HG03565 (cell line): ENCODE measurements at regions not wholly inside any gene's neighbourhood (a gene's known extent, or its start where the extent isn't known, plus 50 kb on each side); places are given as distances from the start of the nearest gene placed in this dataset.
"Not testable (repeated sequence)": the region's sequence is repeated elsewhere in the genome, so short reads cannot be mapped to it uniquely, and the experiment has no call there.

Source experiments
- ATAC-seq: cut with Tn5 transposase; IDR thresholded peaks from one replicate; pipeline ENCODE4 v1.9.1; 2021; ENCODE audit warnings: mild to moderate bottlenecking, moderate library complexity; ENCODE audit not compliant: unreplicated experiment

- ATAC-seq, result no peak
These were observed 109.6 kb downstream of the KCNJ2 start for GRCh38 chr17:70278844-70279462.

- ATAC-seq, result no peak
These were observed 117.1 kb downstream of the KCNJ2 start for GRCh38 chr17:70286391-70286790.

GRCh38 chr17:70288540-70289290 is 119.4 kb downstream of the KCNJ2 start:
- ATAC-seq, result no peak

- no peak for ATAC-seq
These were observed 121.4 kb downstream of the KCNJ2 start for GRCh38 chr17:70290770-70291169.

GRCh38 chr17:70292366-70292765 is 123.0 kb downstream of the KCNJ2 start:
- no peak for ATAC-seq

- not testable (repeated sequence) for ATAC-seq
These were observed 124.4 kb downstream of the KCNJ2 start for GRCh38 chr17:70293564-70294310.

GRCh38 chr17:70295329-70295728 is 126.0 kb downstream of the KCNJ2 start:
- no peak for ATAC-seq

- ATAC-seq, result no peak
These were observed 126.4 kb downstream of the KCNJ2 start for GRCh38 chr17:70295731-70296130.

- ATAC-seq, result no peak
These were observed 127.1 kb downstream of the KCNJ2 start for GRCh38 chr17:70296456-70296855.

- ATAC-seq, result no peak
These were observed 128.1 kb downstream of the KCNJ2 start for GRCh38 chr17:70297397-70297796.

GRCh38 chr17:70298929-70299531 is 129.7 kb downstream of the KCNJ2 start:
- ATAC-seq, result peak; percentile 64

- no peak for ATAC-seq
These were observed 138.3 kb downstream of the KCNJ2 start for GRCh38 chr17:70307430-70308225.

- ATAC-seq, result no peak
These were observed 139.3 kb downstream of the KCNJ2 start for GRCh38 chr17:70308618-70309017.

GRCh38 chr17:70310221-70310672 is 140.9 kb downstream of the KCNJ2 start:
- no peak for ATAC-seq

- no peak for ATAC-seq
These were observed 143.9 kb downstream of the KCNJ2 start for GRCh38 chr17:70313086-70313852.

GRCh38 chr17:70314096-70314495 is 144.8 kb downstream of the KCNJ2 start:
- ATAC-seq, result no peak

- no peak for ATAC-seq
These were observed 145.2 kb downstream of the KCNJ2 start for GRCh38 chr17:70314506-70314905.

- no peak for ATAC-seq
These were observed 148.1 kb downstream of the KCNJ2 start for GRCh38 chr17:70317421-70317820.

- no peak for ATAC-seq
These were observed 148.7 kb downstream of the KCNJ2 start for GRCh38 chr17:70318051-70318450.

GRCh38 chr17:70319516-70319915 is 150.2 kb downstream of the KCNJ2 start:
- no peak for ATAC-seq
